NB4 (cell line): ENCODE measurements at regions not wholly inside any gene's neighbourhood (a gene's known extent, or its start where the extent isn't known, plus 50 kb on each side); places are given as distances from the start of the nearest gene placed in this dataset.

Source experiments
- CTCF ChIP-seq: IDR thresholded peaks from one replicate; pipeline ENCODE4 v1.5.1; 2012; ENCODE audit warnings: low read depth, low read length
- MAX ChIP-seq: IDR thresholded peaks from 2 replicates; pipeline ENCODE4 v1.6.1; 2011; ENCODE audit warnings: low read depth, low read length
- POLR2A ChIP-seq: IDR thresholded peaks from 2 replicates; pipeline ENCODE4 v1.6.1; 2011; ENCODE audit warnings: mild to moderate bottlenecking; ENCODE audit not compliant: insufficient read length; ENCODE audit errors: extremely low read depth

- TF ChIP-seq CTCF, result no peak
- no peak for TF ChIP-seq POLR2A
- peak; percentile 71 for TF ChIP-seq MAX
Observed at GRCh38 chr10:70985824-70986622, 97.7 kb upstream of the PCBD1 start.
